RWPE2 (cell line): ENCODE measurements at regions not wholly inside any gene's neighbourhood (a gene's known extent, or its start where the extent isn't known, plus 50 kb on each side); places are given as distances from the start of the nearest gene placed in this dataset.

Experiments
- ATAC-seq: fragments of 200-7000 bp; cut with Tn5 transposase; 3 replicates; pipeline ENCODE4 v1.9.1; 2021; ENCODE audit warnings: low read depth
- DNase-seq: peaks from one replicate; pipeline ENCODE4 v3.0.0-alpha.2; 2020; ENCODE audit warnings: low spot score
- H3K27ac ChIP-seq: fragments of 450-650 bp; 2 replicates; pipeline ENCODE4 v1.5.1; 2017; ENCODE audit warnings: mild to moderate bottlenecking; ENCODE audit not compliant: poor library complexity, severe bottlenecking
- H3K27me3 ChIP-seq: fragments of 250-450 bp; sonication (Bioruptor Pico); 2 replicates; pipeline ENCODE4 v1.5.1; 2021; ENCODE audit warnings: mild to moderate bottlenecking, moderate library complexity; ENCODE audit not compliant: insufficient read depth, poor library complexity, severe bottlenecking
- H3K36me3 ChIP-seq: fragments of 250-450 bp; sonication (Bioruptor Pico); 2 replicates; pipeline ENCODE4 v1.5.1; 2020; ENCODE audit warnings: low read depth, mild to moderate bottlenecking, moderate library complexity
- H3K4me1 ChIP-seq: fragments of 250-450 bp; sonication (Bioruptor Pico); 2 replicates; pipeline ENCODE4 v1.5.1; 2021; ENCODE audit warnings: mild to moderate bottlenecking, moderate library complexity; ENCODE audit not compliant: insufficient read depth, poor library complexity, severe bottlenecking
- H3K4me3 ChIP-seq: fragments of 250-450 bp; sonication (Bioruptor Pico); 2 replicates; pipeline ENCODE4 v1.5.1; 2021; ENCODE audit warnings: mild to moderate bottlenecking, moderate library complexity; ENCODE audit not compliant: severe bottlenecking
- H3K9me3 ChIP-seq: fragments of 250-450 bp; sonication (Bioruptor Pico); 2 replicates; pipeline ENCODE4 v1.5.1; 2021; ENCODE audit warnings: mild to moderate bottlenecking, moderate library complexity; ENCODE audit not compliant: severe bottlenecking
- TF ChIP-seq, protein P1 (sequence below): fragments of 450-650 bp; IDR thresholded peaks from one replicate; pipeline ENCODE4 v1.5.1; 2017; ENCODE audit warnings: mild to moderate bottlenecking, moderate library complexity; ENCODE audit not compliant: poor library complexity, severe bottlenecking

GRCh38 chr3:176951144-176951543 is 246.1 kb downstream of the TBL1XR1 start:
- Histone ChIP-seq H3K4me1 (peaks cover 18% of the 10 kb centered on the region), H3K27me3 (no peaks in the 10 kb centered on the region), H3K9me3 (no peaks in the 10 kb centered on the region), H3K4me3 (no peak overlapping the region), H3K27ac (peak overlapping the region; percentile 53), H3K36me3 (no peaks in the 10 kb centered on the region)
- ATAC-seq, result peak; percentile 51; the same call in 2 of the 3 replicates
- TF ChIP-seq, protein P1, sequence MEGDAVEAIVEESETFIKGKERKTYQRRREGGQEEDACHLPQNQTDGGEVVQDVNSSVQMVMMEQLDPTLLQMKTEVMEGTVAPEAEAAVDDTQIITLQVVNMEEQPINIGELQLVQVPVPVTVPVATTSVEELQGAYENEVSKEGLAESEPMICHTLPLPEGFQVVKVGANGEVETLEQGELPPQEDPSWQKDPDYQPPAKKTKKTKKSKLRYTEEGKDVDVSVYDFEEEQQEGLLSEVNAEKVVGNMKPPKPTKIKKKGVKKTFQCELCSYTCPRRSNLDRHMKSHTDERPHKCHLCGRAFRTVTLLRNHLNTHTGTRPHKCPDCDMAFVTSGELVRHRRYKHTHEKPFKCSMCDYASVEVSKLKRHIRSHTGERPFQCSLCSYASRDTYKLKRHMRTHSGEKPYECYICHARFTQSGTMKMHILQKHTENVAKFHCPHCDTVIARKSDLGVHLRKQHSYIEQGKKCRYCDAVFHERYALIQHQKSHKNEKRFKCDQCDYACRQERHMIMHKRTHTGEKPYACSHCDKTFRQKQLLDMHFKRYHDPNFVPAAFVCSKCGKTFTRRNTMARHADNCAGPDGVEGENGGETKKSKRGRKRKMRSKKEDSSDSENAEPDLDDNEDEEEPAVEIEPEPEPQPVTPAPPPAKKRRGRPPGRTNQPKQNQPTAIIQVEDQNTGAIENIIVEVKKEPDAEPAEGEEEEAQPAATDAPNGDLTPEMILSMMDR, result no peak
- DNase-seq, result no peak

GRCh38 chr3:176950743-176951142 is 246.5 kb downstream of the TBL1XR1 start:
- H3K27ac ChIP-seq, result peak overlapping the region; percentile 53
- ATAC-seq (peak; percentile 99), DNase-seq (no peak)

DNA sequence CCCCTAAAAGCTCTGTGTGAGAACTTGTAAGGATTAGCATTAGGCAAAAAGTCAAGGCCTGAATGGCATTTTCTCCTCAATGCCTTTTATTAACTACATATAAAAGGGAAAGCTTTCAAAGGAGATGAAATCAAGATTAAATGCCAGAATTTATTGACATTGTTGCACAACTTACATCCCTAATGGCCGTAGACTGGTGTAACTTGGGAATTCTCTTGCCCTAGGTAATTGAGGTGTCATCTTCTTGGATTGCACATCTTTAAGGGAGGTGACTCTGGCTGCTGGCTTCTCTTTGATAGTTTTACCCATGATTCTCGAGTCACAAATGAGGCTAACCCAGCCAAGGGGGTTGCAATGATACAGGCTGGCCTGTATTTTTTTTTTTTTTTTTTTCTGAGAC is 249.1 kb downstream of the TBL1XR1 start:
- TF ChIP-seq, protein P1, result no peak
- no peak overlapping the region for H3K27ac ChIP-seq
- DNase-seq (no peak), ATAC-seq (no peak)
- H3K4me1 ChIP-seq, result peaks cover 18% of the 10 kb centered on the region
- H3K36me3 ChIP-seq, result no peaks in the 10 kb centered on the region
- H3K27me3 ChIP-seq, result no peaks in the 10 kb centered on the region
- H3K9me3 ChIP-seq, result no peaks in the 10 kb centered on the region
- no peak overlapping the region for H3K4me3 ChIP-seq

More at GRCh38 chr3:176950743-176951142, 246.5 kb downstream of the TBL1XR1 start:
- H3K4me3 ChIP-seq, result no peak overlapping the region
- H3K27me3 ChIP-seq, result no peaks in the 10 kb centered on the region
- H3K36me3 ChIP-seq, result no peaks in the 10 kb centered on the region
- peaks cover 18% of the 10 kb centered on the region for H3K4me1 ChIP-seq
- no peaks in the 10 kb centered on the region for H3K9me3 ChIP-seq
- TF ChIP-seq, protein P1, result no peak

- H3K4me3 ChIP-seq, result no peak overlapping the region
- TF ChIP-seq, protein P1, result no peak
- H3K9me3 ChIP-seq, result no peaks in the 10 kb centered on the region
- DNase-seq (no peak), ATAC-seq (no peak)
- no peaks in the 10 kb centered on the region for H3K36me3 ChIP-seq
- no peaks in the 10 kb centered on the region for H3K27me3 ChIP-seq
- no peak overlapping the region for H3K27ac ChIP-seq
- H3K4me1 ChIP-seq, result peaks cover 12% of the 10 kb centered on the region
These were observed 251.1 kb downstream of the TBL1XR1 start for GRCh38 chr3:176946202-176946601.

GRCh38 chr3:176942305-176942704 is 255.0 kb downstream of the TBL1XR1 start:
- no peak for ATAC-seq
- no peak overlapping the region for H3K27ac ChIP-seq

More at GRCh38 chr3:176942305-176942704, 255.0 kb downstream of the TBL1XR1 start:
- Histone ChIP-seq H3K36me3 (no peaks in the 10 kb centered on the region), H3K4me1 (peaks cover 3% of the 10 kb centered on the region), H3K27me3 (no peaks in the 10 kb centered on the region), H3K4me3 (no peak overlapping the region), H3K9me3 (no peaks in the 10 kb centered on the region)
- no peak for DNase-seq
- TF ChIP-seq, protein P1, result no peak
